DMS79 treated with DMSO at 0.1 percent for 48 hours (cell line): ENCODE measurements at regions not wholly inside any gene's neighbourhood (a gene's known extent, or its start where the extent isn't known, plus 50 kb on each side); places are given as distances from the start of the nearest gene placed in this dataset.

Source experiments
- DNase-seq: peaks from one replicate; lab custom pipeline; 2025; lab: John Stamatoyannopoulos, UW

GRCh38 chr16:11401161-11402050 lies 56.1 kb downstream of the RMI2 start:
- no peak for DNase-seq

DNA sequence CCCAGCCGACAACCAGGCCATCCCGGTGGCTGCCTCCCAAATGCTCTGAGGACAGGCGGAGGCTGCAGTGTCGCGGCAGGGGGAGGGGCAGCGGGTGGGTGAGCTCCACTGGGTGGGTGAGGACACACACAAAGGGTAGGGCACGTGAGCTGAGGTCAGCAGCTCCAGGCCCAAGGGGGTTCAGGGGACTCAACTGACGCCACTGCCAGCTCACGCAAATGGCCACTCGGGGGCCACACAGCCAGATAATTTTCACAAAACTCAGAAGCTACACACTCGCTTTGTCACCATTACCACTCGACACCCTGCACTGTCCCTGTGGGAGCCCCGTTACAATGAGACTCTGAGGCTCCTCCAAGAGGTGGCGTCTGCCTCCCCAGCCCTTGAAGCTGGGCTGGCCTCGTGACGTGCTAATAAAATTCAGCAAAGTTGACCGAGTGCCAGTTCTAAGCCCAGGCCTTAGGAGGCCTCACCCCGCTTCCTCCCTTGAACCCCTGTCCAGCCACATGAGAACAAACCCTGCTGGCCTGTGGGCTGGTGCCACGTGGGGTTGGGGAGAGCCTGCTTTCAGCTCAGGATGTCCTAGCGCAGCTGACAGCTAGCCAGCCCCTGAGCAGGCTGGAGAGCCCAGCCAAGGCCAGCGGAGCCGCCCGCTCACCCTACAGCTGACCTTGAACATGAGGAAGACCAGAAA lies 56.9 kb downstream of the RMI2 start:
- DNase-seq = no peak

- no peak for DNase-seq
These were observed 57.7 kb downstream of the RMI2 start for GRCh38 chr16:11402745-11403533.

DNA sequence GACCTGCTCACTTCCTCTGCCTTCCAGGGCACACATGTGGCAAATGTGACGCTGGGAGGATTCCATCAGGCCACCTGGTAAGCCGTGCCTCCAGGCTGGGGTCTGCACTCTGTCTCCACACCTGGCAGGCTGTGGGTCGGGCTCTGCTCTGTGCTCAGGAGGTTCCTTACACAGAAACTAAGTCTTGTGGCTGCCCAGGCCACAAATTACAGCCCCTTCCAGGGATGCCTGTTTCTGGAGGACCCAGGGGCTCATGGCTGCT lies 58.2 kb downstream of the RMI2 start:
- no peak for DNase-seq

- no peak for DNase-seq
These were observed 58.7 kb downstream of the RMI2 start for GRCh38 chr16:11403920-11404319.

DNA sequence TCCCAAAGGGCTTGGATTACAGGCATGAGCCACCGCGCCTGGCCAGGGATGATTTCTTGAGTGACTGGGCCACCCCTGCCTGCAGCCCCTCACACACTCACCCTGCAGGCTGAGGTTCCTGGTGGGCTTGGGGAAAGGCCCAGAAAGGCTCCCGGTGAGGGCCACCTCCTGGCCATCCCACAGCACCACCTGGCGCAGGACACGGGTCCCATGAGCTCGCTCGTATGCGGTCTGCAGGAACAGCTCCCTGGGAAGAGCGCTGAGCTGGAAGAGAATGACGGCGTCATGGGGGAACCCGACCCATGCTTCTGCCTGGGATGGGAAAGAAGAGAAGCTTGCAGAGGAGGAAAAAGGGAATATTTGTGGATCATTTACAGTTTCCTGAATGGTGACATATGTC lies 59.3 kb downstream of the RMI2 start:
- DNase-seq = no peak

- no peak for DNase-seq
These were observed 60.3 kb downstream of the RMI2 start for GRCh38 chr16:11405331-11406176.

DNA sequence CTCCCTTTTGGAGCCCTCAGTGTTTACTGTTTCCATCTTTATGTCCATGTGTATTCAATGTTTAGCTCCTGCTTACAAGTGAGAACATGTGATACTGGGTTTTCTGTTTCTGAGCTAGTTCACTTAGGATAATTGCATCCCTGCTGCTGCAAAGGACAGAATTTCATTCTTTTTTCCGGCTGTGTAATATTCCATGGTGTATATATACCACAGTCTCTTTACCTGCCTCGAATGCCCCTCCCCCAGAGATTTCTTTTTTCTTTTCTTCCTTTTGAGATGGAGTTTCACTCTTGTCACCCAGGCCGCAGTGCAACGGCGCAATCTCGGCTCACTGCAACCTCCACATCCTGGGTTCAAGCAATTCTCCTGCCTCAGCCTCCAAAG lies 60.9 kb downstream of the RMI2 start:
- DNase-seq = no peak

DNA sequence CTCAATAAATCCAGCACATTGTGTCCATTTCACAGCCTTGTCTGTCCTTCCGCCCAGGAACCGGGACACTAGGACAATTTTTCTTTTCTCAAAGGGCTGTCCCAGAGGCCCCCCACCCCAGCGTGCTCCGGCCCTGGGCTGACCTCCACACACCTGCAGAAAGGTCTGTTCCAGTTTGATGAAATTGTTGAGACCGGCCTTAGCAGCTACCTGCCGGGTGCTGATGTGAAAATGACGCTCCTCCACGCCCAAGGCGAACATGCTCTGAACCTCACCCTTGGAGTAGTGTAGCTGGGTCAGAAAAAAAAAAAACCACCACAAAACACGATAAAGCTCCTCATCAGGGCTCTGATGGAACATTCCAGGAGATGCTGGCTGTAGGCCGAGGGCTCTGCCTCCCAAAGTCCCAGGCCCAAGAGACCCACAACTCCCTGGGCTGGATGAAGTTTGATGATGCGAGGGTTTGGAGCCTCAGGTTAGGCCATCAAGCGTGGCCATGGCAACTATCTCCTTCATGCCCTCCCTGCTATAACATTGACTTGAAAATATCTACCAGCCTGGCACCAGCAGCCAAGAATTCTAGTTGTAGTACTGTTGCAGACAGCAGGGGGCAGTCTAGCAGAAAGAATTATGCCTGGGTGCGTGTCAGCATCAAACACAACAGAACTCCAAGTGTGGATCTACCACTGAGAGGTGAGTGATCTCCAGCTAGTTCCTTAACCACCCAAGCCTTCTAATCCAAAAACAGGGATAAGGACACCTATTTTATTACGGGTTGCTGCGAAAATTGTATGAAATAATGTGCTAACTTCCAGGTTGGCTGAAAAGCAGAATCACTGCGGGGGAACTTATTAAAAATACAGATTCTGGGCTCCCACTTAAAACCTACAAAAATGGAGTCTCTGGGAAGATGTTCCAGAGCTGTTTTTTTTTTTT lies 62.1 kb downstream of the RMI2 start:
- DNase-seq = peak; percentile 59

DNA sequence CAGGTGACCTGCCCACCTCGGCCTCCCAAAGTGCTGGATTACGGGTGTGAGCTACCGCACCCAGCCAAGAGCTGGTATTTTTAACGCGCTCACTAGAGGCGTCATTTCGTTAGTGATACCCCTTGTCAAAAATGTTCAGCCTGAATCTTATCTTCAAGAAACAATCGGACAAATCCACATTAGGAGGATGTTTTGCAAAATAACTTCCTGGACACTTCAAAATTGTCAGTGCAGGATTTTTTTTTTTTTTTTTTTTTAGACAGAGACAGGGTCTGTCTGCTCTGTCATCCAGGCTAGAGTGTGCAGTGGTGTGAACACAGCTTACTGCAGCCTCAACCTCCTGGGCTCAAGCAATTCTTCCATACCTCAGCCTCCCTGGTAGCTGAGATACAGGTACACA lies 63.0 kb downstream of the RMI2 start:
- DNase-seq = no peak

GRCh38 chr16:11409398-11409797 lies 64.1 kb downstream of the RMI2 start:
- no peak for DNase-seq

GRCh38 chr16:11410376-11411058 lies 65.3 kb downstream of the RMI2 start:
- DNase-seq = no peak

DNA sequence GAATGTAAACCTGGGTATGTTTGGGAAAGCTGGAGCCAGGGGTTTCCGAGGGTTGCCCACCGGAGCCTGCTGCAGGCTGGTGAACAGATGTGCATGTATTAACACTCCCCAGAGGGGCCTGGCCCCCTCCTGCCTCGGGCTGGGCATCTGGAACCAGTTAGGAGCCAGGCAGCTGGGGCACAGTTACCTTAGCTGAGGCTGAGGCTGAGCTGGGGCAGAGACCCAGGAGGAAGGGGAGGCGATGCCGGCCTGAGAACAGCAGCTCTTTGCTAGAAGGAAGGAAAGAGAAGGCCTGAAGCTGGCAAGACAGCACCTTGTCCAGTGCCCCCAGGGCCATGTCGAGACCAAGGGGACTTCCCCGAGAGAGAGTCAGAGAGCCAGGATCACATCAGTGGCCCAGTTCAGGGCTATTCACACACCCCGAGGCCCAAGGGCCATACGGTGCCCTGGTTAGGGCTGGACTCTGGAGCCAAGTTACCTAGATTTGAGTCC lies 65.8 kb downstream of the RMI2 start:
- DNase-seq = no peak

DNA sequence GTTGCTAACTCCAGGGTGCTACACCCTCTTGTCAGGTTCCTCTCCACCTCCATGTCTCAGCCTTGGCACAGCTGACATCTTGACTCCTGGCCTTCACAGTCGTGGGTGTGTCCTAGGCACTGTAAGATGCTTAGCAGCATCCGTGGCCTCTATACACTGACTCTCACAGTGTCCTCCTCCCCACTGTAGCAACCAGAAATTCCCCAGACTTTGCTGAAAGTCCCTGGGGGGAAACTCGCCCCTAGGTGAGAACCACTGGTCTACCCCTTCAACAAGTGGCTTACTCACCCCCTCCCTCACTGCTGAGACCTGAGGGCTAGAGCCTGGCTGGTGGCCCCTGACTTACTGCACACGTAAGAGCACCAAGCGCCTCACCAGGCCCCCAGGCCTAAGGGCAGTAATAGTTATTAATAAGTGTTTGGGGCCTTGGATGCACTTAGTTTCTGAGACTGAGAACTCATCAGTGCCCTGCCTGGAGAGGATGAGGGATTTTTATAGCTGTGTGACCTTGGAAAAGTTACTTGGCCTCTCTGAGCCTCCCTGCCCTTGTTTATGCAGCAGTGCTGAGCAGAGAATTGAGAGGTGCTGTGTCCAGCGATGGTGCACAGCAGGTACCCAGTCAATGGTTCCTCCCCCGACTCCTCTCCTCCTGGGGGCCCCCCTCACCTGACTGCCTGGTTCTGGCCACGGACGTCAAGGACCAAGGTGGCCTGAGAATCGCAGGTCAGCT lies 67.1 kb downstream of the RMI2 start:
- DNase-seq = no peak

DNA sequence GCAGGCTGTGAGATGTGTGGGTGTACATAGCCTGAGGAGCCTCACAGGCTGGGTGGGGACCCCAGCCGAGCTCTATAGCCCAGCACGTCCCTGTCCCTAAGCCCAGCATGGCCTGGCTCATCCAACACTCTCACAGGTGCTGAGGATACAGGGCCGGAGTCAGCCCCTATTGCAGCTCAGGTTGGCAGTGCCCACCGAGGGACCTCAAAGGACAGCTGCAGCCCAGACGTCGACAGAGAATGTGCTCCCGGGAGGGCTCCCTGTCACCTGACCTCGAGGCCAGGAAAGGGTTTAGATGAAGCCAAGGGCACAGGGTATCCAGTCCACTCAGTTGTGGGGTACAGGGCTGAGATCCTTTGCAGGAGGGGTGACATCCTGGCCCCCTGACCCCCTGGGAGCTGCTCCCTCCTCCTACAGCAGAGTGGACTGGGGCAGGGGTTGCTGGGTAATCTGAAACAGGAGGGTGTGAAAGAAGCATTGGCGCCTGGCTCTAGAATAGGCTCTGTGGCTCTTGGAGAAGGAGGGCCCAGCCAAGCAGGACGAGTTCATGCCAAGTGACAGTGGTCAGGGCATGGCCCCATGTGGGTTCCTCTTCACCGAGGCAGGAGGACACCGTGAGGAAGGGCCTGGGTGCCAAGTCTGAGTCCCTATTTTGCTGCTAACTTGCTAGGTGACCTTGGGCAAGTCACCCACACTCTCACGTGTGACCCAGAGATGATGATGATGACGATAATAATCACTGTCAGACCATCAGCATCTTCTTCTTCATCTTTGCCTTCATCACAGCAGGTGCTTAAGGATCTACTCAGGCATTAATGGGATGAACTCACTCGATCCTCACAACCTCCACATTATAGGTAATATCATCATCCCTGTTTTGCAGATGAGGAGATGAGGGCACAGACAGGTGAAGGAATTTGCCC lies 68.0 kb downstream of the RMI2 start:
- no peak for DNase-seq

- DNase-seq = no peak
These were observed 68.8 kb downstream of the RMI2 start for GRCh38 chr16:11413907-11414595.
